ENCODE measurements at regions not wholly inside any gene's neighbourhood (a gene's known extent, or its start where the extent isn't known, plus 50 kb on each side); places are given as distances from the start of the nearest gene placed in this dataset.

- TF ChIP-seq CTCF (IDR thresholded peaks at IDR 0.05): no peak
- no peak for TF ChIP-seq POLR2A (IDR thresholded peaks at IDR 0.05)
Measured at GRCh38 chr5:91500758-91501157, 117.6 kb upstream of the ARRDC3 start.

All from heart left ventricle (tissue), 13 donors.